Transverse colon (tissue), 4 donors: ENCODE measurements at regions not wholly inside any gene's neighbourhood (a gene's known extent, or its start where the extent isn't known, plus 50 kb on each side); places are given as distances from the start of the nearest gene placed in this dataset.

Experiments used
- CTCF ChIP-seq, 5 experiments: fragments of 200-600 bp in 3 of 5; fragments of 450-650 bp in 2 of 5; sonication (generic) in 3 of 5; IDR thresholded peaks; 1 replicate in 2 of 5; 2 replicates in 3 of 5; pipeline ENCODE4 v1.5.1; 2016 to 2017; ENCODE audit warnings: antibody characterized with exemption in 5 of 5, inconsistent platforms in 3 of 5, mild to moderate bottlenecking in 2 of 5, moderate library complexity in 1 of 5
- EP300 ChIP-seq: sonication (generic); formaldehyde crosslinking; IDR thresholded peaks from one replicate; pipeline ENCODE4 v1.6.1; 2017; ENCODE audit warnings: antibody characterized with exemption, low read depth
- POLR2A ChIP-seq: fragments of 450-650 bp; IDR thresholded peaks from one replicate; pipeline ENCODE4 v1.6.1; 2016; ENCODE audit warnings: antibody characterized with exemption, mild to moderate bottlenecking, moderate library complexity
- POLR2AphosphoS5 ChIP-seq, 3 donors: sonication (generic); formaldehyde crosslinking; IDR thresholded peaks; one replicate each; pipeline ENCODE4 v1.6.1; 2016; ENCODE audit warnings: antibody characterized with exemption in 3 of 3

GRCh38 chr15:96472681-96473080 is 142.2 kb downstream of the NR2F2 start:
- TF ChIP-seq CTCF (IDR thresholded peaks at IDR 0.05) (no peak), EP300 (no peak), POLR2AphosphoS5 (IDR thresholded peaks at IDR 0.05) (no peak), POLR2A (no peak)
